PC-9 (cell line): ENCODE measurements at regions not wholly inside any gene's neighbourhood (a gene's known extent, or its start where the extent isn't known, plus 50 kb on each side); places are given as distances from the start of the nearest gene placed in this dataset.

Source experiments
- CTCF ChIP-seq: fragments of 200-600 bp; sonication (generic); conservative IDR thresholded peaks from 2 replicates; pipeline ENCODE4 v1.6.1; 2017; ENCODE audit warnings: mixed run types, antibody characterized with exemption, mild to moderate bottlenecking, moderate library complexity
- EZH2 ChIP-seq: fragments of 200-600 bp; sonication (generic); IDR thresholded peaks from 2 replicates; pipeline ENCODE4 v1.8.0; 2017; ENCODE audit warnings: antibody characterized with exemption, low read depth

GRCh38 chr3:22239011-22239410 lies 488.0 kb upstream of the ZNF385D start:
- no peak for TF ChIP-seq EZH2
- no peak for TF ChIP-seq CTCF
